ENCODE measurements at regions not wholly inside any gene's neighbourhood (a gene's known extent, or its start where the extent isn't known, plus 50 kb on each side); places are given as distances from the start of the nearest gene placed in this dataset.

- no peak for TF ChIP-seq CTCF (IDR thresholded peaks at IDR 0.05)
- TF ChIP-seq POLR2A (IDR thresholded peaks at IDR 0.05), result no peak
- no peak for TF ChIP-seq EP300 (IDR thresholded peaks at IDR 0.05)
These were observed 82.1 kb upstream of the MOCS2 start for GRCh38 chr5:53191548-53192165.
